HG03558 (cell line): ENCODE measurements at regions not wholly inside any gene's neighbourhood (a gene's known extent, or its start where the extent isn't known, plus 50 kb on each side); places are given as distances from the start of the nearest gene placed in this dataset.
"Not testable (repeated sequence)": the region's sequence is repeated elsewhere in the genome, so short reads cannot be mapped to it uniquely, and the experiment has no call there.

Experiments used
- ATAC-seq: cut with Tn5 transposase; IDR thresholded peaks from one replicate; pipeline ENCODE4 v1.9.1; 2021; ENCODE audit warnings: moderate number of reproducible peaks; ENCODE audit not compliant: unreplicated experiment; ENCODE audit errors: extremely low read depth

- ATAC-seq: no peak
Measured at GRCh38 chr1:10908266-10908665, 104.2 kb upstream of the TARDBP start.

GRCh38 chr1:10909697-10910680, 102.5 kb upstream of the TARDBP start:
- ATAC-seq: no peak

GRCh38 chr1:10910681-10911489, 101.6 kb upstream of the TARDBP start:
- no peak for ATAC-seq

- no peak for ATAC-seq
Measured at GRCh38 chr1:10911490-10912166, 100.8 kb upstream of the TARDBP start.

- no peak for ATAC-seq
Measured at GRCh38 chr1:10912441-10912840, 100.0 kb upstream of the TARDBP start.

- ATAC-seq: no peak
Measured at GRCh38 chr1:10914056-10914455, 98.4 kb upstream of the TARDBP start.

GRCh38 chr1:10915594-10915993, 96.9 kb upstream of the TARDBP start:
- no peak for ATAC-seq

- ATAC-seq: no peak
Measured at GRCh38 chr1:10916311-10916710, 96.1 kb upstream of the TARDBP start.

GRCh38 chr1:10916991-10917390, 95.5 kb upstream of the TARDBP start:
- ATAC-seq: no peak

- ATAC-seq: no peak
Measured at GRCh38 chr1:10917513-10918454, 94.7 kb upstream of the TARDBP start.

GRCh38 chr1:10918531-10918930, 93.9 kb upstream of the TARDBP start:
- no peak for ATAC-seq

GRCh38 chr1:10920063-10920626, 92.3 kb upstream of the TARDBP start:
- no peak for ATAC-seq

GRCh38 chr1:10922315-10923060, 90.0 kb upstream of the TARDBP start:
- ATAC-seq: not testable (repeated sequence)

- ATAC-seq: no peak
Measured at GRCh38 chr1:10924030-10924429, 88.4 kb upstream of the TARDBP start.

GRCh38 chr1:10928654-10929053, 83.8 kb upstream of the TARDBP start:
- no peak for ATAC-seq

- ATAC-seq: no peak
Measured at GRCh38 chr1:10932088-10932487, 80.4 kb upstream of the TARDBP start.

- no peak for ATAC-seq
Measured at GRCh38 chr1:10934150-10934818, 78.2 kb upstream of the TARDBP start.

GRCh38 chr1:10935246-10935645, 77.2 kb upstream of the TARDBP start:
- ATAC-seq: no peak
